Daoy (cell line): ENCODE measurements at regions not wholly inside any gene's neighbourhood (a gene's known extent, or its start where the extent isn't known, plus 50 kb on each side); places are given as distances from the start of the nearest gene placed in this dataset.

Experiments
- DNase-seq: peaks from one replicate; pipeline ENCODE4 v3.0.0-alpha.2; 2015; ENCODE audit warnings: low read depth

- no peak for DNase-seq
Observed at GRCh38 chr17:71260366-71260940, 860.4 kb upstream of the SOX9 start.

- DNase-seq: no peak
Observed at GRCh38 chr17:71262586-71262985, 858.2 kb upstream of the SOX9 start.

GRCh38 chr17:71267668-71268067 lies 853.2 kb upstream of the SOX9 start:
- DNase-seq: no peak

GRCh38 chr17:71269201-71269600 lies 851.6 kb upstream of the SOX9 start:
- no peak for DNase-seq

- DNase-seq: no peak
Observed at GRCh38 chr17:71273441-71273840, 847.4 kb upstream of the SOX9 start.

GRCh38 chr17:71276079-71276478 lies 844.7 kb upstream of the SOX9 start:
- no peak for DNase-seq

GRCh38 chr17:71283486-71283885 lies 837.3 kb upstream of the SOX9 start:
- no peak for DNase-seq

GRCh38 chr17:71284032-71284755 lies 836.6 kb upstream of the SOX9 start:
- DNase-seq: no peak

- DNase-seq: no peak
Observed at GRCh38 chr17:71286625-71287024, 834.2 kb upstream of the SOX9 start.

GRCh38 chr17:71287071-71287823 lies 833.6 kb upstream of the SOX9 start:
- DNase-seq: no peak

GRCh38 chr17:71292006-71292405 lies 828.8 kb upstream of the SOX9 start:
- DNase-seq: no peak

- no peak for DNase-seq
Observed at GRCh38 chr17:71296005-71296404, 824.8 kb upstream of the SOX9 start.

GRCh38 chr17:71301063-71301462 lies 819.8 kb upstream of the SOX9 start:
- no peak for DNase-seq

GRCh38 chr17:71302721-71303549 lies 817.9 kb upstream of the SOX9 start:
- DNase-seq: no peak

- peak; percentile 9 for DNase-seq
Observed at GRCh38 chr17:71304498-71305158, 816.2 kb upstream of the SOX9 start.

- no peak for DNase-seq
Observed at GRCh38 chr17:71313866-71314265, 807.0 kb upstream of the SOX9 start.

- DNase-seq: no peak
Observed at GRCh38 chr17:71315568-71315967, 805.3 kb upstream of the SOX9 start.

GRCh38 chr17:71316176-71316897 lies 804.5 kb upstream of the SOX9 start:
- DNase-seq: no peak

GRCh38 chr17:71320009-71320796 lies 800.6 kb upstream of the SOX9 start:
- DNase-seq: no peak

- no peak for DNase-seq
Observed at GRCh38 chr17:71325117-71325516, 795.7 kb upstream of the SOX9 start.
